GM12878 (cell line): ENCODE measurements at regions not wholly inside any gene's neighbourhood (a gene's known extent, or its start where the extent isn't known, plus 50 kb on each side); places are given as distances from the start of the nearest gene placed in this dataset.

Source experiments
- POLR2AphosphoS5 ChIP-seq: IDR thresholded peaks from 2 replicates; pipeline ENCODE4 v1.6.1; 2011; ENCODE audit warnings: mild to moderate bottlenecking, low read length, inconsistent platforms
- SREBF2 ChIP-seq: IDR thresholded peaks from 2 replicates; pipeline ENCODE4 v1.6.1; 2012; ENCODE audit warnings: mild to moderate bottlenecking, low read length
- TF ChIP-seq, protein P1 (sequence below), 3 experiments: IDR thresholded peaks in 2 of 3; conservative IDR thresholded peaks in 1 of 3; 2 replicates each; pipeline ENCODE4 v1.5.1; 2011; ENCODE audit warnings: low read depth in 3 of 3, low read length in 3 of 3, mild to moderate bottlenecking in 3 of 3, control low read depth in 2 of 3, moderate library complexity in 2 of 3, inconsistent platforms in 1 of 3, mixed read lengths in 1 of 3; ENCODE audit not compliant: control insufficient read depth in 2 of 3, insufficient read depth in 1 of 3; ENCODE audit errors: extremely low read depth in 1 of 3

DNA sequence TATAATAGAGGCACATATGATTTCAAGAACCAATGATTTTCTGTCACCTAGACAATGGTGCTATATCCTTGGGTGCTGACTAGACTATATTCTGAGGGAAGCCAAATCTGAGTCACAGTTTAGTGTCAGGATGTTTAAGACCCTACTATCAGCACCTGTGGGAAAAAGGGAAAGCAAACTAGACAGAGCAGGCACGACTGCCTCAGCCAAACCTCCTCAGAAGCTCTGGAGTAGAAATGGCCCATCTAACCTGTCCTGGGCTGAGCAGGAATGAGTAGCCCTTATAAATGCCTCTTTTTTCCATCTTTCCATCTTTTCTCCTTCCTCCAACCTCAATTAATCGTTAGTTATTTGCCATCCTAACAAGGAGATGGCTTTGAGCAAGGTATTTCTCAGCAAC is 80.4 kb upstream of the TECRL start:
- TF ChIP-seq, protein P1, sequence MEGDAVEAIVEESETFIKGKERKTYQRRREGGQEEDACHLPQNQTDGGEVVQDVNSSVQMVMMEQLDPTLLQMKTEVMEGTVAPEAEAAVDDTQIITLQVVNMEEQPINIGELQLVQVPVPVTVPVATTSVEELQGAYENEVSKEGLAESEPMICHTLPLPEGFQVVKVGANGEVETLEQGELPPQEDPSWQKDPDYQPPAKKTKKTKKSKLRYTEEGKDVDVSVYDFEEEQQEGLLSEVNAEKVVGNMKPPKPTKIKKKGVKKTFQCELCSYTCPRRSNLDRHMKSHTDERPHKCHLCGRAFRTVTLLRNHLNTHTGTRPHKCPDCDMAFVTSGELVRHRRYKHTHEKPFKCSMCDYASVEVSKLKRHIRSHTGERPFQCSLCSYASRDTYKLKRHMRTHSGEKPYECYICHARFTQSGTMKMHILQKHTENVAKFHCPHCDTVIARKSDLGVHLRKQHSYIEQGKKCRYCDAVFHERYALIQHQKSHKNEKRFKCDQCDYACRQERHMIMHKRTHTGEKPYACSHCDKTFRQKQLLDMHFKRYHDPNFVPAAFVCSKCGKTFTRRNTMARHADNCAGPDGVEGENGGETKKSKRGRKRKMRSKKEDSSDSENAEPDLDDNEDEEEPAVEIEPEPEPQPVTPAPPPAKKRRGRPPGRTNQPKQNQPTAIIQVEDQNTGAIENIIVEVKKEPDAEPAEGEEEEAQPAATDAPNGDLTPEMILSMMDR (IDR thresholded peaks at IDR 0.05 in 2 of 3, conservative IDR thresholded peaks at IDR 0.05 in 1 of 3; ENCODE audit: control insufficient read depth in 2 of 3, extremely low read depth in 1 of 3, insufficient read depth in 1 of 3, low read depth in 3 of 3, low read length in 3 of 3): no peak
- no peak for TF ChIP-seq POLR2AphosphoS5
- no peak for TF ChIP-seq SREBF2
